Esophagus mucosa (tissue), 1 donor: ENCODE measurements at regions not wholly inside any gene's neighbourhood (a gene's known extent, or its start where the extent isn't known, plus 50 kb on each side); places are given as distances from the start of the nearest gene placed in this dataset.
"Not testable (repeated sequence)": the region's sequence is repeated elsewhere in the genome, so short reads cannot be mapped to it uniquely, and the experiment has no call there.

Experiments
- ATAC-seq: fragments of 200-7000 bp; cut with Tn5 transposase; one replicate; pipeline ENCODE4 v1.9.1; 2020
- donor health status: DM: yes; HTN: yes; CAD: no.

GRCh38 chr22:49674479-49675050, 153.1 kb downstream of the BRD1 start:
- no peak for ATAC-seq

- ATAC-seq = no peak
Observed at GRCh38 chr22:49673048-49673447, 154.6 kb downstream of the BRD1 start.

GRCh38 chr22:49672014-49672516, 155.6 kb downstream of the BRD1 start:
- no peak for ATAC-seq

GRCh38 chr22:49671331-49672013, 156.2 kb downstream of the BRD1 start:
- no peak for ATAC-seq

GRCh38 chr22:49670456-49671330, 157.0 kb downstream of the BRD1 start:
- ATAC-seq = no peak

- not testable (repeated sequence) for ATAC-seq
Observed at GRCh38 chr22:49669969-49670455, 157.7 kb downstream of the BRD1 start.

- not testable (repeated sequence) for ATAC-seq
Observed at GRCh38 chr22:49669427-49669968, 158.2 kb downstream of the BRD1 start.

- no peak for ATAC-seq
Observed at GRCh38 chr22:49668402-49668801, 159.3 kb downstream of the BRD1 start.

GRCh38 chr22:49667236-49667635, 160.4 kb downstream of the BRD1 start:
- no peak for ATAC-seq

GRCh38 chr22:49666146-49666809, 161.4 kb downstream of the BRD1 start:
- no peak for ATAC-seq

- no peak for ATAC-seq
Observed at GRCh38 chr22:49664891-49665290, 162.8 kb downstream of the BRD1 start.

- no peak for ATAC-seq
Observed at GRCh38 chr22:49664371-49664881, 163.2 kb downstream of the BRD1 start.

- ATAC-seq = no peak
Observed at GRCh38 chr22:49663823-49664222, 163.8 kb downstream of the BRD1 start.

- ATAC-seq = no peak
Observed at GRCh38 chr22:49663311-49663711, 164.4 kb downstream of the BRD1 start.

- no peak for ATAC-seq
Observed at GRCh38 chr22:49662681-49663080, 165.0 kb downstream of the BRD1 start.

GRCh38 chr22:49660794-49661781, 166.6 kb downstream of the BRD1 start:
- no peak for ATAC-seq

GRCh38 chr22:49660321-49660720, 167.4 kb downstream of the BRD1 start:
- no peak for ATAC-seq

- no peak for ATAC-seq
Observed at GRCh38 chr22:49659924-49660315, 167.8 kb downstream of the BRD1 start.

- ATAC-seq = no peak
Observed at GRCh38 chr22:49659281-49659923, 168.3 kb downstream of the BRD1 start.

- no peak for ATAC-seq
Observed at GRCh38 chr22:49658902-49659280, 168.8 kb downstream of the BRD1 start.
